Mesendoderm (in vitro differentiated cells): ENCODE measurements at regions not wholly inside any gene's neighbourhood (a gene's known extent, or its start where the extent isn't known, plus 50 kb on each side); places are given as distances from the start of the nearest gene placed in this dataset.

Experiments used
- DNase-seq: peaks from one replicate; pipeline ENCODE4 v3.0.0; 2013
- H2AK5ac ChIP-seq: 2 replicates; pipeline ENCODE4 v1.6.1; 2013; ENCODE audit warnings: low read length, inconsistent platforms
- H2BK120ac ChIP-seq: 2 replicates; pipeline ENCODE4 v1.6.1; 2013; ENCODE audit warnings: low read depth, mild to moderate bottlenecking, low read length, moderate library complexity, mixed read lengths
- H2BK15ac ChIP-seq: replicated peaks from 2 replicates; pipeline ENCODE4 v1.6.1; 2013; ENCODE audit warnings: low read depth, mild to moderate bottlenecking, moderate library complexity
- H2BK5ac ChIP-seq: 2 replicates; pipeline ENCODE4 v1.6.1; 2013; ENCODE audit warnings: low read length, inconsistent platforms
- H3K18ac ChIP-seq: 2 replicates; pipeline ENCODE4 v1.6.1; 2013; ENCODE audit warnings: mild to moderate bottlenecking, low read length, mixed read lengths
- H3K23ac ChIP-seq: one replicate; pipeline ENCODE4 v1.6.1; 2013; ENCODE audit warnings: low read length
- H3K27ac ChIP-seq: 2 replicates; pipeline ENCODE4 v1.5.1; 2013; ENCODE audit warnings: low read depth, mild to moderate bottlenecking, inconsistent platforms, low read length, moderate library complexity
- H3K27me3 ChIP-seq: 2 replicates; pipeline ENCODE4 v1.6.1; 2013; ENCODE audit warnings: low read length, control low read depth, mild to moderate bottlenecking, inconsistent platforms; ENCODE audit not compliant: insufficient read depth, poor library complexity
- H3K36me3 ChIP-seq: 2 replicates; pipeline ENCODE4 v1.6.1; 2013; ENCODE audit warnings: low read length, inconsistent platforms; ENCODE audit not compliant: control insufficient read depth, insufficient read depth
- H3K4ac ChIP-seq: one replicate; pipeline ENCODE4 v1.6.1; 2013; ENCODE audit warnings: low read depth, mild to moderate bottlenecking, low read length, moderate library complexity
- H3K4me1 ChIP-seq: 2 replicates; pipeline ENCODE4 v1.6.1; 2013; ENCODE audit warnings: low read depth, low read length, inconsistent platforms; ENCODE audit not compliant: control insufficient read depth
- H3K4me2 ChIP-seq: 2 replicates; pipeline ENCODE4 v1.6.1; 2013; ENCODE audit warnings: low read length
- H3K4me3 ChIP-seq: 2 replicates; pipeline ENCODE4 v1.5.1; 2013; ENCODE audit warnings: mild to moderate bottlenecking, low read length
- H3K56ac ChIP-seq: one replicate; pipeline ENCODE4 v1.6.1; 2013; ENCODE audit warnings: low read length
- H3K79me1 ChIP-seq: 2 replicates; pipeline ENCODE4 v1.6.1; 2013; ENCODE audit warnings: low read length, inconsistent platforms
- H3K79me2 ChIP-seq: 2 replicates; pipeline ENCODE4 v1.6.1; 2013; ENCODE audit warnings: mild to moderate bottlenecking, low read length; ENCODE audit not compliant: control insufficient read depth, insufficient read depth
- H3K9ac ChIP-seq: 2 replicates; pipeline ENCODE4 v1.6.1; 2013; ENCODE audit warnings: low read length, inconsistent platforms
- H4K5ac ChIP-seq: one replicate; pipeline ENCODE4 v1.6.1; 2013; ENCODE audit warnings: low read length
- H4K8ac ChIP-seq: one replicate; pipeline ENCODE4 v1.6.1; 2013; ENCODE audit warnings: low read depth, mild to moderate bottlenecking, control low read depth, low read length, moderate library complexity
- WGBS: extraction: QIAGEN DNeasy Blood & Tissue Kit; methylation state at CpG from one replicate; pipeline ENCODE4 v1.1.7; 2013; ENCODE audit warnings: low lambda C conversion rate, missing lambda C conversion rate; ENCODE audit not compliant: insufficient coverage; ENCODE audit errors: extremely low coverage; 5-methylcytosine and 5-hydroxymethylcytosine counted together

DNA sequence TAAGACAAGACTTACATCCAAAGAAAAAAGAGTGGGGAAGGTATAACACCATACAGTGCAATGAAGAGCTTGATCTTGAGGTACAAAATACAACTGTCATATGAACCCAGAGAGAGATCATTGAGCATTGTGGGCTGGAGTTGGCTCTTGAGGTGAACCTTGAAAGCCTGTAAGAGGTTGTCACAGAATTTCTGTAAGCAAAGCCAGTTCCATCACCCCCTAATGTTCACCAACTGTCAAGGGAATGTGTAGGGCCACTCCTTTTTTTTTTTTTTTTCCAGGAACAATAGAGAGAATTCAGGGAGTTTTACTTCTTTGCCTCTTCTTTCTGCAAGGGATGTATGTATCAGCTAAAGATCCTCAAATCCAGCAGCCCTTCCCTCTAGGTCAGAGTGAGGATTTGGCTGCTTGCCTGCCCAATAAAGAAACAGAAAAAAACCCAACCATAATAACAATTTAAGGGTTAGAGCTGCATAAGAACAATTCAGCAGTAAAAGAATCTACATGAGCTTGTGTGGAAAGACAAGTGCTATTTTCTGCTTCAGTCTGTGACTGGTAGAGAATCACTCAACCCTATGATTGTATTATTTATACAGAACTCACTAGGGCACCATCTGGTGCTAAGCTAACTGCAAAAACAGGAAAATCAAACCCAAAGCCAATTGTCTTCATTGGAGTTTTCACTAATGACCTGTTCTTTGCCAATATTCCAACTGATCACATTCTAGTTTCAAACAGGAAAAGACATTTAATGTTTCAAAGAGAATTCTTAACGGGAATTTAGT, 217.5 kb upstream of the TEX13C start:
- no peak overlapping the region for H4K5ac ChIP-seq
- no peak overlapping the region for H3K4me2 ChIP-seq
- H2BK120ac ChIP-seq: no peak overlapping the region
- H2BK15ac ChIP-seq: no peak overlapping the region
- no peak overlapping the region for H3K4me3 ChIP-seq
- WGBS: no CpG with 5 or more reads among the region's 1 CpG
- H3K56ac ChIP-seq: no peak overlapping the region
- H2AK5ac ChIP-seq: no peak overlapping the region
- H3K36me3 ChIP-seq: no peaks in the 10 kb centered on the region
- no peak overlapping the region for H2BK5ac ChIP-seq
- no peaks in the 10 kb centered on the region for H3K79me2 ChIP-seq
- H3K4ac ChIP-seq: no peak overlapping the region
- H3K27ac ChIP-seq: no peak overlapping the region
- H4K8ac ChIP-seq: no peak overlapping the region
- no peaks in the 10 kb centered on the region for H3K79me1 ChIP-seq
- H3K9ac ChIP-seq: no peak overlapping the region
- H3K23ac ChIP-seq: no peak overlapping the region
- DNase-seq: no peak
- H3K18ac ChIP-seq: no peak overlapping the region
- no peaks in the 10 kb centered on the region for H3K4me1 ChIP-seq
- H3K27me3 ChIP-seq: no peaks in the 10 kb centered on the region

DNA sequence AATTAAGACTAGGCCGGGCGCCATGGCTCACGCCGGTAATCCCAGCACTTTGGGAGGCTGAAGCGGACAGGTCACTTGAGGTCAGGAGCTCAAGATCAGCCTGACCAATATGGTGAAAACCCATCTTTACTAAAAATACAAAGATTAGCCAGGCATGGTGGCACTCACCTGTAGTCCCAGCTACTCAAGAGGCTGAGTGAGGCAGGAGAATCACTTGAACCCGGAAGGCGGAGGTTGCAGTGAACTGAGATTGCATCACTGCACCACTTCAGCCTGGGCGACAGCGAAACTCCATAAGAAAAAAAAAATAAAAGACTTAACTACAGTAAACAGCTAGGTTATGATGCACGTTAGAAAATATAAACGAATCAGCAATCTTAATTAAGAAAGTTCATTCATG, 216.0 kb upstream of the TEX13C start:
- no peaks in the 10 kb centered on the region for H3K79me1 ChIP-seq
- no peak overlapping the region for H3K9ac ChIP-seq
- no peak overlapping the region for H2BK5ac ChIP-seq
- H3K4me1 ChIP-seq: no peaks in the 10 kb centered on the region
- H3K4me3 ChIP-seq: no peak overlapping the region
- H3K79me2 ChIP-seq: no peaks in the 10 kb centered on the region
- no peak overlapping the region for H4K5ac ChIP-seq
- no peak overlapping the region for H3K56ac ChIP-seq
- no peak overlapping the region for H3K4me2 ChIP-seq
- H3K27me3 ChIP-seq: no peaks in the 10 kb centered on the region
- no peak overlapping the region for H4K8ac ChIP-seq
- no peak overlapping the region for H3K4ac ChIP-seq
- DNase-seq: no peak
- WGBS: no CpG with 5 or more reads among the region's 11 CpGs
- no peak overlapping the region for H2AK5ac ChIP-seq
- no peaks in the 10 kb centered on the region for H3K36me3 ChIP-seq
- no peak overlapping the region for H3K27ac ChIP-seq
- H3K23ac ChIP-seq: no peak overlapping the region
- H2BK120ac ChIP-seq: no peak overlapping the region
- no peak overlapping the region for H3K18ac ChIP-seq
- no peak overlapping the region for H2BK15ac ChIP-seq

DNA sequence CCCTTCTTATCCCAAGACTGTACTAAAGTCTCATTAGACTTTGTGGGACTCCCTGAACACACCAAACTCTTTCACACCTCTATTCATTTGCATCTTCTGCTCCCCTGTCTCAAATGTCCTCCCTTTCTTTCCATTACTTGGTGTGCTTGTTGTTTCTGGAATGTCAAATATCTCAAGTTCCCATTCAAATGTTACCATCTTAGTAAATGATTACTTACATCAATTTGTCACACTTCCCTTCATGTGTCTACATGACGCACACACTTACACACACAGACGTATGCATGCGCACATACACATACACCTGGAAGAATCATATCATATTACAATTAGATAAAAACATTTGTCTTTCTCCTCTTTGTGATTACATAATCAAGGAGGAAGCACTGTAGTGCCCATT, 210.8 kb upstream of the TEX13C start:
- peak; percentile 2 for DNase-seq
- Histone ChIP-seq H3K4me1 (no peaks in the 10 kb centered on the region), H4K5ac (no peak overlapping the region), H3K56ac (no peak overlapping the region), H2BK5ac (no peak overlapping the region), H3K4ac (no peak overlapping the region), H3K27ac (no peak overlapping the region), H3K79me1 (no peaks in the 10 kb centered on the region), H2BK120ac (no peak overlapping the region), H3K36me3 (no peaks in the 10 kb centered on the region), H3K27me3 (no peaks in the 10 kb centered on the region), H2BK15ac (no peak overlapping the region), H3K23ac (no peak overlapping the region), H3K18ac (no peak overlapping the region), H3K9ac (no peak overlapping the region), H4K8ac (no peak overlapping the region), H3K4me3 (no peak overlapping the region), H3K79me2 (no peaks in the 10 kb centered on the region), H2AK5ac (no peak overlapping the region), H3K4me2 (no peak overlapping the region)
- WGBS: no CpG with 5 or more reads among the region's 3 CpGs

DNA sequence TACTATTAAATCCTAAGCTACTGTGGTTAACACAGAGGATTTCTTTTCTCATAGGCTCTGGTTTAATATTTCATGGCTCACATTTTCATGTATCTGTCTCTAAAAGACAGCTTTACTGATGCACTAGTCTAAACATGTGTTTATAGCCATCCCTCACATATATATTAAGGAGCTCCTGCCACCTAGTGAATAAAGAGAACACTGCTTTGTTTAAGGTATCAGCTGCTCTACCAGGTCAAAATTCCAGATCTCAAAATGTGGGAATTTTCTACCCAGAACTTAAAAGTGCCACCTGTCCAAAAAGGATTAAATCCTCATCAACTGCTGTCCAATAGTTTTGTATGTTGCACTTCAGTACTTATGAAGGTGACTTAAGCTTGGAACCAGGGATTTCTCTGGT, 188.5 kb upstream of the TEX13C start:
- Histone ChIP-seq H3K23ac (no peak overlapping the region), H3K79me1 (no peaks in the 10 kb centered on the region), H3K56ac (no peak overlapping the region), H3K36me3 (no peaks in the 10 kb centered on the region), H3K18ac (no peak overlapping the region), H3K4ac (no peak overlapping the region), H3K27me3 (no peaks in the 10 kb centered on the region), H2BK120ac (no peak overlapping the region), H3K4me3 (no peak overlapping the region), H4K8ac (no peak overlapping the region), H4K5ac (no peak overlapping the region), H2BK15ac (no peak overlapping the region), H3K79me2 (no peaks in the 10 kb centered on the region), H3K27ac (no peak overlapping the region), H2BK5ac (no peak overlapping the region), H2AK5ac (no peak overlapping the region), H3K4me1 (no peaks in the 10 kb centered on the region), H3K9ac (no peak overlapping the region), H3K4me2 (no peak overlapping the region)
- peak; percentile 20 for DNase-seq

DNA sequence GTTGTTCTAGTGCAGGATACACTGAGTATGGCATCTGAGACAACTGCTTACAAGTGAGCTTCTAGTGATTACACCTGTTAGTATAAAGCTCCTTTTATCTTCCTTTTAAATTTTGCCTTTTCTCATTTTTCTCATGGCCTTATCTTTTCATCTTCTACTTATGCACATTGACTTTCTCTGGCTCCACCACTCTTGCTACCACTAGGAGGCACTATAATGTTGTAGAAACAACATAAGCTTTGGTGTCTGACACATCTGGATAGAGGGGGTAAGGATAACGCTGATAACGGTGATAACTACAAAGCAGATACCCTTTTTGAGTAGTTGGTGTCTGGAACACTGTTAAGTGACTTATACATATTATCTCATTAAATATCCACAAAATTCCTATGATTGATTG, 187.4 kb upstream of the TEX13C start:
- Histone ChIP-seq H4K8ac (no peak overlapping the region), H3K4me3 (no peak overlapping the region), H3K79me2 (no peaks in the 10 kb centered on the region), H3K56ac (no peak overlapping the region), H2BK120ac (no peak overlapping the region), H3K36me3 (no peaks in the 10 kb centered on the region), H3K4ac (no peak overlapping the region), H3K27me3 (no peaks in the 10 kb centered on the region), H3K23ac (no peak overlapping the region), H3K18ac (no peak overlapping the region), H2BK15ac (no peak overlapping the region), H2BK5ac (no peak overlapping the region), H3K4me2 (no peak overlapping the region), H3K79me1 (no peaks in the 10 kb centered on the region), H3K9ac (no peak overlapping the region), H4K5ac (no peak overlapping the region), H3K4me1 (no peaks in the 10 kb centered on the region), H2AK5ac (no peak overlapping the region), H3K27ac (no peak overlapping the region)
- WGBS: no CpG with 5 or more reads among the region's 2 CpGs
- peak; percentile 67 for DNase-seq

DNA sequence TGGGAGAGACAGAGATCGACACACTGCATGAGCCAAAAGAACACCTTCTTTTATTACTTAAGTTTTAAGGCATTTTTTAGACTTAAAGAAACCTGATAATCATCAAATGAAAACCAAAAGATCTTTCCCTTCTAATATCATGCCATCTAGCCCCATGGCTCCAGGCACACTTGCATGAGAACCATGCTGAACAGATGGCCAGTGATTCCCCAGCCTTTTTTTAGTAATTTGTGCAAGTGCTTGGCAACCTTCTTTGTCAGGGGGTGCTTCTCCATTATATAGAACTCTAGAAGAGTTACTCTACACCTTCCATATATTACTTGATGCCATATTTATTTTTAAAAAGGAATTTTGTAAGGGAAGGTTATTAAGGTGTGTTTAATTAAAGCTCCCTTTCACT, 182.2 kb upstream of the TEX13C start:
- H4K8ac ChIP-seq: no peak overlapping the region
- H2BK15ac ChIP-seq: no peak overlapping the region
- H3K4me1 ChIP-seq: no peaks in the 10 kb centered on the region
- no peak overlapping the region for H4K5ac ChIP-seq
- H3K9ac ChIP-seq: no peak overlapping the region
- H3K27ac ChIP-seq: no peak overlapping the region
- no peak overlapping the region for H2AK5ac ChIP-seq
- H3K79me1 ChIP-seq: no peaks in the 10 kb centered on the region
- no peak overlapping the region for H3K4me2 ChIP-seq
- no peak overlapping the region for H3K56ac ChIP-seq
- H3K4ac ChIP-seq: no peak overlapping the region
- no peak overlapping the region for H3K18ac ChIP-seq
- H3K4me3 ChIP-seq: no peak overlapping the region
- H2BK5ac ChIP-seq: no peak overlapping the region
- H3K27me3 ChIP-seq: no peaks in the 10 kb centered on the region
- no CpG with 5 or more reads among the region's 1 CpG for WGBS
- H3K79me2 ChIP-seq: no peaks in the 10 kb centered on the region
- H3K36me3 ChIP-seq: no peaks in the 10 kb centered on the region
- H2BK120ac ChIP-seq: no peak overlapping the region
- no peak for DNase-seq
- no peak overlapping the region for H3K23ac ChIP-seq
